ENCODE measurements at regions not wholly inside any gene's neighbourhood (a gene's known extent, or its start where the extent isn't known, plus 50 kb on each side); places are given as distances from the start of the nearest gene placed in this dataset.

DNA sequence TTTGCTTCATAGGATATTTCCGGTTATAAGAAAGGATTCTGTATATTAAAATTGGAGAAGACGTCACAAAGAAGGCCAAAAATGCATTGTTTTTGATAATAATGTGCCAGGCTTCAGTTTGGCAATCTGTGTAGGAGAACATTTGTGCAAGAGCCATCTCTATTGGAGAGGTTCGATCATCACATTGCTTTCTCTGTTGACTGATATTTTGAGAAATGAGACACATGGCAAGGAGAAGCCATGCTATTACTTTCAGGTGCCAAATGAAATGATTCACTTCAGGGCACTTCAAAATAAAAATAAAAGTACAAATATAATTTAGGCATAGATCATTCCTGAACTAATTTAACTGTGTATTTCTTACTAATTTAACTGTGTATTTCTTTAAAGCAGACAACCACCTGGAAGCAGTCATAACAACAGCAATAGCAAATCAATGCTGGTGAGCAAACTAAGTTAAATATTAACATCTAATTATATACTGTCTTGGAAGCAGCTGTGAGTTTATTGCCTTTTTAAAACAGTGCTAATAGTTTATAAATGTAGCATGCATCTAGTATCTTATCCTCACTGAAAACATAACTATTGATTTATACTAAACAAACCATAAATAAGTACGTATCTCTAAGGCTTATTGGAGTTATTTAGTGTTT lies 50.2 kb upstream of the CHST9 start:
- Histone ChIP-seq H3F3A (ENCODE audit: insufficient read depth, low read depth) (no peaks in the 10 kb centered on the region), H3K36me3 (ENCODE audit: low read depth) (no peaks in the 10 kb centered on the region), H3K27me3 (ENCODE audit: insufficient read depth, low read depth) (no peaks in the 10 kb centered on the region), H3K27ac (no peak overlapping the region), H4K20me1 (ENCODE audit: insufficient read depth) (no peaks in the 10 kb centered on the region), H2AFZ (no peak overlapping the region), H3K4me2 (no peak overlapping the region), H3K79me2 (ENCODE audit: low read depth) (no peaks in the 10 kb centered on the region), H3K4me3 (no peak overlapping the region), H3K9me3 (ENCODE audit: insufficient read depth, low read depth) (no peaks in the 10 kb centered on the region), H3K4me1 (replicated peaks; ENCODE audit: insufficient read depth) (no peaks in the 10 kb centered on the region), H3K9me2 (ENCODE audit: insufficient read depth) (no peaks in the 10 kb centered on the region)
- CTCF ChIA-PET, result no interaction called here
- POLR2A ChIA-PET (ENCODE audit: unreplicated experiment), result no interaction called here
- intact Hi-C loops (cut with micrococcal nuclease; ENCODE audit: unreplicated experiment), result no loop called here
- no peak for DNase-seq
- no TSS peak for BruUV-seq (replicated peaks)
- TF ChIP-seq CTCF (conservative IDR thresholded peaks at IDR 0.05), result no peak
- no peak for TF ChIP-seq EZH2 (IDR thresholded peaks at IDR 0.05; ENCODE audit: low read depth)

All from PC-9 (cell line).